ENCODE measurements at regions not wholly inside any gene's neighbourhood (a gene's known extent, or its start where the extent isn't known, plus 50 kb on each side); places are given as distances from the start of the nearest gene placed in this dataset.

- Histone ChIP-seq H3K27me3 (ENCODE audit: control insufficient read depth in 2 of 2, insufficient read depth in 2 of 2, low read length in 2 of 2) (peaks cover 0 to 10% of the 10 kb centered on the region in 2 experiments), H2AFZ (ENCODE audit: low read depth, low read length) (no peak overlapping the region), H3K4me2 (ENCODE audit: insufficient read depth, low read length) (no peak overlapping the region), H3K36me3 (ENCODE audit: control insufficient read depth in 2 of 2, extremely low read depth in 1 of 2, insufficient read depth in 2 of 2, low read length in 2 of 2) (no peaks in the 10 kb centered on the region), H3K4me3 (replicated peaks in 1 of 3; ENCODE audit: insufficient read depth in 1 of 3, low read depth in 1 of 3, low read length in 3 of 3) (no peak overlapping the region), H3K9me1 (replicated peaks; ENCODE audit: control insufficient read depth, extremely low read depth, insufficient read depth, low read length) (no peaks in the 10 kb centered on the region), H3K9me3 (replicated peaks; ENCODE audit: control insufficient read depth, insufficient read depth, low read length) (no peaks in the 10 kb centered on the region), H3K4me1 (ENCODE audit: control insufficient read depth, extremely low read depth, insufficient read depth, low read length) (peaks cover 3% of the 10 kb centered on the region), H3K79me2 (ENCODE audit: control insufficient read depth, insufficient read depth, low read length) (no peaks in the 10 kb centered on the region), H3K9ac (replicated peaks; ENCODE audit: extremely low read depth, insufficient read depth, low read length) (no peak overlapping the region), H4K20me1 (replicated peaks; ENCODE audit: control insufficient read depth, extremely low read depth, insufficient read depth, low read length) (no peaks in the 10 kb centered on the region), H3K27ac (ENCODE audit: insufficient read depth, low read depth, low read length) (no peak overlapping the region)
- dilution Hi-C loops (cut with MboI; ENCODE audit: extremely low pct_ligation_motif_present, low sequenced_read_pairs) (no loop called here), intact Hi-C loops (cut with micrococcal nuclease) (no loop called here)
- CTCF ChIA-PET = no interaction called here
- TF ChIP-seq MYC (IDR thresholded peaks at IDR 0.05; ENCODE audit: low read depth, low read length) = no peak
- TF ChIP-seq EZH2 (IDR thresholded peaks at IDR 0.05; ENCODE audit: borderline replicate concordance, low read depth, low read length, severe bottlenecking) = no peak
- no peak for TF ChIP-seq CTCF (IDR thresholded peaks at IDR 0.05; ENCODE audit: extremely low read depth in 1 of 2, insufficient read depth in 1 of 2, low read depth in 1 of 2, low read length in 2 of 2)
- no peak for TF ChIP-seq POLR2A (IDR thresholded peaks at IDR 0.05; ENCODE audit: low read depth, low read length)
- TF ChIP-seq MAX (IDR thresholded peaks at IDR 0.05; ENCODE audit: insufficient read depth, insufficient read length) = no peak
- POLR2A ChIA-PET = no interaction called here
- FAIRE-seq = no peak
- BruUV-seq (replicated peaks) = no TSS peak
- no peak for DNase-seq (ENCODE audit: low read depth, low spot score)
Measured at GRCh38 chr2:38505779-38506178, 96.9 kb downstream of the HNRNPLL start.

GRCh38 chr2:38504169-38504568, 98.6 kb downstream of the HNRNPLL start:
- TF ChIP-seq MYC (IDR thresholded peaks at IDR 0.05; ENCODE audit: low read depth, low read length) = no peak
- no peak for TF ChIP-seq EZH2 (IDR thresholded peaks at IDR 0.05; ENCODE audit: borderline replicate concordance, low read depth, low read length, severe bottlenecking)
- no peak for TF ChIP-seq POLR2A (IDR thresholded peaks at IDR 0.05; ENCODE audit: low read depth, low read length)
- TF ChIP-seq JUN (IDR thresholded peaks at IDR 0.05; ENCODE audit: borderline replicate concordance, insufficient read depth, insufficient read length, low read depth) = no peak
- no peak for TF ChIP-seq FOS (IDR thresholded peaks at IDR 0.05; ENCODE audit: borderline replicate concordance, insufficient read depth, low read length)
- TF ChIP-seq MAX (IDR thresholded peaks at IDR 0.05; ENCODE audit: insufficient read depth, insufficient read length) = no peak
- no peak for TF ChIP-seq GATA2 (IDR thresholded peaks at IDR 0.05; ENCODE audit: insufficient read depth, insufficient read length, low read depth, low read length)
- no peak for TF ChIP-seq CTCF (IDR thresholded peaks at IDR 0.05; ENCODE audit: extremely low read depth in 1 of 2, insufficient read depth in 1 of 2, low read depth in 1 of 2, low read length in 2 of 2)
- TF ChIP-seq POLR2AphosphoS5 (IDR thresholded peaks at IDR 0.05; ENCODE audit: insufficient read depth, low read depth, low read length) = no peak
- Histone ChIP-seq H3K4me2 (ENCODE audit: insufficient read depth, low read length) (no peak overlapping the region), H3K36me3 (ENCODE audit: control insufficient read depth in 2 of 2, extremely low read depth in 1 of 2, insufficient read depth in 2 of 2, low read length in 2 of 2) (no peaks in the 10 kb centered on the region), H3K27me3 (ENCODE audit: control insufficient read depth in 2 of 2, insufficient read depth in 2 of 2, low read length in 2 of 2) (peaks cover 0 to 10% of the 10 kb centered on the region in 2 experiments), H3K9me1 (replicated peaks; ENCODE audit: control insufficient read depth, extremely low read depth, insufficient read depth, low read length) (no peaks in the 10 kb centered on the region), H2AFZ (ENCODE audit: low read depth, low read length) (no peak overlapping the region), H3K4me1 (ENCODE audit: control insufficient read depth, extremely low read depth, insufficient read depth, low read length) (no peaks in the 10 kb centered on the region), H3K9me3 (replicated peaks; ENCODE audit: control insufficient read depth, insufficient read depth, low read length) (no peaks in the 10 kb centered on the region), H3K9ac (replicated peaks; ENCODE audit: extremely low read depth, insufficient read depth, low read length) (no peak overlapping the region), H3K79me2 (ENCODE audit: control insufficient read depth, insufficient read depth, low read length) (no peaks in the 10 kb centered on the region), H3K27ac (ENCODE audit: insufficient read depth, low read depth, low read length) (no peak overlapping the region), H4K20me1 (replicated peaks; ENCODE audit: control insufficient read depth, extremely low read depth, insufficient read depth, low read length) (no peaks in the 10 kb centered on the region), H3K4me3 (replicated peaks in 1 of 3; ENCODE audit: insufficient read depth in 1 of 3, low read depth in 1 of 3, low read length in 3 of 3) (no peak overlapping the region)
- DNase-seq (ENCODE audit: low read depth, low spot score) (no peak), FAIRE-seq (no peak)
- ChIA-PET CTCF (no interaction called here), POLR2A (no interaction called here)
- dilution Hi-C loops (cut with MboI; ENCODE audit: extremely low pct_ligation_motif_present, low sequenced_read_pairs) = no loop called here
- no TSS peak for BruUV-seq (replicated peaks)
- intact Hi-C loops (cut with micrococcal nuclease) = no loop called here
